PC-9 (cell line): ENCODE measurements at regions not wholly inside any gene's neighbourhood (a gene's known extent, or its start where the extent isn't known, plus 50 kb on each side); places are given as distances from the start of the nearest gene placed in this dataset.
A peak's percentile ranks its signal among the peaks of the same experiment; 100 is the strongest.

Experiments used
- BruUV-seq: library from RNA; stranded (reverse); fragments of 400-500 nt; replicated peaks from 2 replicates; lab custom pipeline; 2021; lab: Mats Ljungman, UMichigan
- CTCF ChIA-PET: fragments of 300-600 bp; sonication (Branson Sonifier 250); formaldehyde crosslinking; loops from one replicate; lab custom pipeline; 2022; ENCODE audit warnings: antibody characterized with exemption; lab: Charles Lee
- POLR2A ChIA-PET: fragments of 300-600 bp; sonication (Branson Sonifier 250); formaldehyde crosslinking; loops from one replicate; lab custom pipeline; 2022; ENCODE audit warnings: antibody characterized with exemption; ENCODE audit not compliant: unreplicated experiment; lab: Charles Lee
- DNase-seq, 2 experiments: peaks; one replicate each; pipeline versions ENCODE4 v3.0.0 to v3.0.0-alpha.2; 2015 to 2022; ENCODE audit warnings: mixed read lengths in 1 of 2
- H2AFZ ChIP-seq: fragments of 200-600 bp; sonication (generic); 2 replicates; pipeline ENCODE4 v1.8.1; 2017; ENCODE audit warnings: antibody characterized with exemption
- H3F3A ChIP-seq: fragments of 200-600 bp; sonication (generic); 2 replicates; pipeline ENCODE4 v1.8.1; 2017; ENCODE audit warnings: antibody characterized with exemption, mild to moderate bottlenecking, low read depth; ENCODE audit not compliant: insufficient read depth
- H3K27ac ChIP-seq: fragments of 200-600 bp; sonication (generic); 2 replicates; pipeline ENCODE4 v1.6.1; 2016; ENCODE audit warnings: mixed run types
- H3K27me3 ChIP-seq: fragments of 200-600 bp; sonication (generic); 2 replicates; pipeline ENCODE4 v1.6.1; 2016; ENCODE audit warnings: low read depth, mixed run types; ENCODE audit not compliant: insufficient read depth
- H3K36me3 ChIP-seq: fragments of 200-600 bp; sonication (generic); 2 replicates; pipeline ENCODE4 v1.6.1; 2016; ENCODE audit warnings: low read depth, mixed run types
- H3K4me1 ChIP-seq: fragments of 200-600 bp; sonication (generic); replicated peaks from 2 replicates; pipeline ENCODE4 v1.6.1; 2016; ENCODE audit warnings: mixed run types; ENCODE audit not compliant: insufficient read depth
- H3K4me2 ChIP-seq: fragments of 200-600 bp; sonication (generic); 2 replicates; pipeline ENCODE4 v1.6.1; 2017; ENCODE audit warnings: mixed run types
- H3K4me3 ChIP-seq: fragments of 200-600 bp; sonication (generic); 2 replicates; pipeline ENCODE4 v1.6.1; 2016; ENCODE audit warnings: mixed run types
- H3K79me2 ChIP-seq: fragments of 200-600 bp; sonication (generic); 2 replicates; pipeline ENCODE4 v1.6.1; 2017; ENCODE audit warnings: low read depth, mixed run types
- H3K9me2 ChIP-seq: fragments of 200-600 bp; sonication (generic); 2 replicates; pipeline ENCODE4 v1.8.1; 2017; ENCODE audit warnings: mild to moderate bottlenecking; ENCODE audit not compliant: insufficient read depth
- H3K9me3 ChIP-seq: fragments of 200-600 bp; sonication (generic); 2 replicates; pipeline ENCODE4 v1.8.1; 2016; ENCODE audit warnings: low read depth; ENCODE audit not compliant: insufficient read depth
- H4K20me1 ChIP-seq: fragments of 200-600 bp; sonication (generic); 2 replicates; pipeline ENCODE4 v1.8.1; 2017; ENCODE audit not compliant: insufficient read depth
- CTCF ChIP-seq: fragments of 200-600 bp; sonication (generic); conservative IDR thresholded peaks from 2 replicates; pipeline ENCODE4 v1.6.1; 2017; ENCODE audit warnings: mixed run types, antibody characterized with exemption, mild to moderate bottlenecking, moderate library complexity
- EZH2 ChIP-seq: fragments of 200-600 bp; sonication (generic); IDR thresholded peaks from 2 replicates; pipeline ENCODE4 v1.8.0; 2017; ENCODE audit warnings: antibody characterized with exemption, low read depth
- intact Hi-C: fragments of 100-400 bp; cut with micrococcal nuclease; formaldehyde crosslinking; loops from one replicate; pipeline ENCODE4 v1.10.0; 2022; ENCODE audit not compliant: unreplicated experiment

DNA sequence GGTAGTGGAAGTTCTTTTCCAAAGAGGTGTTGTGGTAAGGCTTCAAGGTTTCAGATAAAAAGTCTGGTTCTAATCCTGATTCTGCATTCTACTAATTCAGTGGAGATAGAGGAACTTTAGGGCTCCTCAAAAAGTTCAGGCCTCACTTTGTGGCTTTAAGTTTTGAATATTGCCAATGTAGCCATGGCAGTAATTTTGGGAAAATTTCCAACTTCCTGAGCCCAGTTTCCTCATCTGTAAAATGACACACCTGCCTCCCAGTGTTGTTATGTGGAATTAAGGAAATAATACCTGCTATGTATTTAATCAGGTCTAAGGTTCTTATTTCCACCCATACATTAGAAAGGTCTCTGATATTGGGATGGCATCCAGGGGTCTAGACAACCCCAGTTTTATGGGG is 147.6 kb upstream of the ITGA6 start:
- peaks cover 5% of the 10 kb centered on the region for H3K4me1 ChIP-seq
- H3K4me2 ChIP-seq: no peak overlapping the region
- H3K27me3 ChIP-seq: no peaks in the 10 kb centered on the region
- H3K4me3 ChIP-seq: no peak overlapping the region
- no peaks in the 10 kb centered on the region for H4K20me1 ChIP-seq
- no peak overlapping the region for H2AFZ ChIP-seq
- no peaks in the 10 kb centered on the region for H3K36me3 ChIP-seq
- H3K9me3 ChIP-seq: no peaks in the 10 kb centered on the region; the same call in 1 of the 2 replicates
- H3K27ac ChIP-seq: no peak overlapping the region
- H3K9me2 ChIP-seq: no peaks in the 10 kb centered on the region
- intact Hi-C loops: no loop called here
- H3F3A ChIP-seq: peaks cover 2% of the 10 kb centered on the region
- BruUV-seq: no TSS peak
- DNase-seq: peak in 1 of 2 experiments; percentile 45
- CTCF ChIA-PET: interaction anchor here (0.6 kb wide), 1 partner anchor 748 kb away, joined by 3 read pairs; no protein-coding TSS in a partner anchor
- H3K79me2 ChIP-seq: no peaks in the 10 kb centered on the region
- TF ChIP-seq CTCF (0 out of 2 replicates have a peak, but pooled peaks have one; percentile 16), EZH2 (no peak)
- POLR2A ChIA-PET: no interaction called here

GRCh38 chr2:172280571-172281361 is 146.6 kb upstream of the ITGA6 start:
- DNase-seq: no peak
- intact Hi-C loops: no loop called here

More at GRCh38 chr2:172280571-172281361, 146.6 kb upstream of the ITGA6 start:
- BruUV-seq: no TSS peak
- Histone ChIP-seq H2AFZ (no peak overlapping the region), H3K4me2 (no peak overlapping the region), H4K20me1 (no peaks in the 10 kb centered on the region), H3K4me3 (no peak overlapping the region), H3K27ac (no peak overlapping the region), H3F3A (peaks cover 12% of the 10 kb centered on the region), H3K27me3 (no peaks in the 10 kb centered on the region), H3K79me2 (no peaks in the 10 kb centered on the region), H3K4me1 (peaks cover 12% of the 10 kb centered on the region), H3K9me3 (no peaks in the 10 kb centered on the region; the same call in 1 of the 2 replicates), H3K36me3 (no peaks in the 10 kb centered on the region), H3K9me2 (no peaks in the 10 kb centered on the region)
- POLR2A ChIA-PET: no interaction called here
- CTCF ChIA-PET: no interaction called here
- no peak for TF ChIP-seq EZH2
- no peak for TF ChIP-seq CTCF
